CD4-positive, alpha-beta T cell treated with Interleukin-10 for 1 hour (primary cell): ENCODE measurements at regions not wholly inside any gene's neighbourhood (a gene's known extent, or its start where the extent isn't known, plus 50 kb on each side); places are given as distances from the start of the nearest gene placed in this dataset.

Experiments
- DNase-seq: peaks from one replicate; pipeline ENCODE4 v3.0.0-alpha.2; 2020

GRCh38 chr3:94522488-94522887 lies 459.6 kb downstream of the NSUN3 start:
- DNase-seq, result no peak

DNA sequence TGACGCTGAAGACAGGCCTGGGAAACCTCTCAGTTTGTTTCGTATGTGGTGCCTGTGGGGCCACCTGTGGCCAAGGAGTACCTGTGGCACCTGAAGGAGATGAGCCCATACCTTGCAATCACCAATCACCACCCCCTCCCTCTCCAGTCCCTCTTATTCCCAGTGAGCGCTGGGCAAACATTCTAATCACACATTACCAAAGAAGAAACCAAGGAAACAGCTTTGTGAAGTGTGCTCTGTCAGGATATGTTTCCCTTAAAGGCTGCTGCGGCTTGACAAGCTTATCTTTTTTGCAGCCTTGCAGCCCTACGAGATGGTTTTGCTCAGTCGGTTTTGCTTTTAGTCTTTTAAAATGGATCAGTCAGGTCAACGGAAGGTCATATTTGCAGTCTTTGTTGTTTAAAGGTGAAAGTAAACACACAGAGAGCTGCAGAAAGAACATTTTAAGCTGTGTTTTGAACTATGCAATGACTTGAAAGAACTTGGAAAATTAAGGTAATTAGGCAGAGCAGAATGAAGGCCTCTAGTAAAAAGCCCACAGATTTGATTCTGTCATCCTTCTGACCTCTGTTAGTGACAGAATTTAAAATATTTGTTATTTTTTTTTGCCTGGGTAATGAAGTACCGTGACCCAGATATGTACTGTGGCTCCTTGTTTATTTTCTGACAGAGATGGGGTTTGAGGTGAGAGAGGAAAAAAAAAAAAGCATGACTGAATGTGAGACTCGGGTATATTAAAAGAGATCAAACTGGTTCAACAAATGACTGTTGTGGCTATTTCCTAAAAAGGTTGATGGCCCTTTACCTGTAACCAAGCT lies 461.4 kb downstream of the NSUN3 start:
- no peak for DNase-seq

DNA sequence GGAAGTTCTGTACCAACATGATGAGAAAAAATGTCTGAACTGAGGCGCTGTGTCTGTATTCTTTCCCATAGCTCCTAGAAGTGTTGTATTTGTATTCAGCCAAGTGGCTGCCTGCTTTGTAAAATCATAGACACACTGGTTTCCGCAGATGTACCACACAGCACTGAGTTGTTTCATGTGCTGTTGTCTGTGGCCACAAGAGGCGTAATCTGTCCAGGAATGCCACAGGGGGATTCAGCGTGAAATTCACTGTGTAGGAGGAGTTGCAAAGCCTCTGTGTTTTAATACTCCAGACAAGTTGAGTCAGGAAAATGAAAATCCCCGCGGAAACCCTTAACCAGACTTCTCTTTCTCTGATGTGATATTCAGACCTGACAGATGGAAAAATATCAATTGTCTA lies 462.2 kb downstream of the NSUN3 start:
- no peak for DNase-seq

GRCh38 chr3:94529816-94530215 lies 467.0 kb downstream of the NSUN3 start:
- DNase-seq, result no peak

DNA sequence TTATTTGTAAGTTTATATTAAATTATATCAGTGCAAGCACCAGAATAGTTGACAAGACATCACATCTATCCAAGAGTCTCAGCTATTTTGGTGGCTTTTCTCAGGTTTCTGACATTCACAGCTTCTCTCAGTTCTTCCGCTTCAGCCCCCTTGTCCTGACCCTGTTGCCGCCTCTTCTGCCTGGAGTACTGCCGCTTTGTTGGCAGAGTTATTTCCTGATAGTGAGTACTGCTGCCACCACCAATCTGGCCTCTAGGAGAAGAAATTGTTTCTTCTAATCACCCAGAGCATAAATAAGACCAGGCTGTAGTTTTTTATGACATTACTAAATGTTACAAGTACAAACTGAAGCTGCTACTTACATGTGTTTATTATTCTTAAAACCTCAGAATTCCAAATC lies 470.1 kb downstream of the NSUN3 start:
- no peak for DNase-seq

DNA sequence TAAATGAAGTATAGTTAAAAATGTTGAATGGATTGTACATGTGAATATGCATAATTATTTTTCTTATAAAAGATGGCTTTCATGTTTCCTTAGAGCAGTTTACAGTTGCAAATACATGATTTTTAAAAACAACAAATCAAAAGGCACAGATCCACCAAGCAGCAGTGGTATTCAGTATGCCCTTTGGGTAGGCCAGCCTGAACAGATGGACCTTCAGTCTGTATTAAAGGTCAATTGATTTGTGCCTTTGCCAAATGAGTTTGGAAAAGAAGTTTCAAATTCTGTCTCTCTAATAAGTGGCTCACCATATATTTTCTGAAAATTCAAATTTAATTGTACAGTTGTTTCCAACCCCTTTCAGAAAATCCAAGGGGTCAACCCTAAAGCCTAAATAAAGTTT lies 477.1 kb downstream of the NSUN3 start:
- no peak for DNase-seq

- DNase-seq, result no peak
Measured at GRCh38 chr3:94543161-94543560, 480.3 kb downstream of the NSUN3 start.

DNA sequence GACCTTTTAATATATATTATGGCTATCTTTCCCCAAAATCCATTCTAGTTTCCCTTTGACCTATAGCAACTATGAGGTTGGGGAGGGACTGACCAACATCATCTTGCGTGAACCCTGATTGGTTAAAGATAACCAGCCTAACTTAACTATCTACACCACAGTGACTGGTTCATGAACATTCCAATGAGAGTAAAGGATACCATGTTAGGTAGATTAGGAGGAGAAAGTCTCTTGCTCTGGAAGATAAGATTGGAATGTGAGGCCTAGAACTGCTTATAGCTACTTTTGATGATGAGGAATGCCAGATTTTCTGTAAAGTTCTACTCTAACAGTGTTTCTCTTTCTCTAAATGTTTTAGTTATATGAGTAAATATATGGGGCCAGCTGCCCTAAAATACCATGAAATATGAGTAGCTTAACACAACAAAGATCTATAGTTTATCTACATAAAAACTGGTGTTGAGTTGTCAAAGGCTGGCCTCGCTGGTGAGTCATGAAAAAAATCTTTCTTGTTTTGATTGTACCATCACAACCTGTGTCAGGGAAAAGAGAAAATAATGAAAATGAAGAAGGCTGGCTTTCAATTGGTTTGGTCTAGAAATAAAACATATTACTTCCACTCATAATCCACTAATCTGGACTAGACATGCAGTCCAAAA lies 481.4 kb downstream of the NSUN3 start:
- DNase-seq, result no peak

DNA sequence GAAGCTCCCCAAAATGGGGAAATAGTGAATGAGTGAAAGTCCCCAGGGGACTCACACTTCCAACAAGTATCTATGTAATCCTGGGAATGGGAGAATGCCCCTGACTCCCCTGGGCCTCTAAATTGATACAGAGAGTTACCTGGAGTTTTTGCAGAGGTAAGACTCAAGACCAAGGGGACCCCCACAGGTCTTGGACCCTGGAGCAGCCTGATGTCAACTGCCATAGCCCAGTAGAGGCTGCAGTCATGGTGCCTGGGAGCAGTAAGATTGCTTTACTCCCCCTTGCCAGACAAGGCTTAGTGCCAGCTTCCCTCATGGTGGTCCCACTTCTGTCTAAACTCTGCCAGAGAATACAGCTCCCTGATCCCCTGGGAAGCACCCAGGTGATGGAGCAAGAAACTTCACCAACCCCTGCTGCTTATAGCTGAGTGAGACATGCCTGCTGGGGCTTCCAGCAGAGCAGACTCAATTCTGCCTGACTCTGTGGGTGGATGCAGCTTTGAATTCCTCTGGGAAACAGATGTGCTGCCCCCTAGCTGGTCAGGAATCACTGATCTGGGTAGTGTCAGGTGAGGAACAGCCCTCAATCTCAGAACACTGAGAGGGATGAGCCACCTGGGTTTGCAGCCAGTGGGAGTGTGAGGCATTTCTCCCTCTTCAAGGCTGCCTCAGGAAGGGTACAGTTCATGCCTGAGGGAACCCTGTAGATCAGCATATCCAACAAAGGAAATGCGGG lies 485.9 kb downstream of the NSUN3 start:
- no peak for DNase-seq

DNA sequence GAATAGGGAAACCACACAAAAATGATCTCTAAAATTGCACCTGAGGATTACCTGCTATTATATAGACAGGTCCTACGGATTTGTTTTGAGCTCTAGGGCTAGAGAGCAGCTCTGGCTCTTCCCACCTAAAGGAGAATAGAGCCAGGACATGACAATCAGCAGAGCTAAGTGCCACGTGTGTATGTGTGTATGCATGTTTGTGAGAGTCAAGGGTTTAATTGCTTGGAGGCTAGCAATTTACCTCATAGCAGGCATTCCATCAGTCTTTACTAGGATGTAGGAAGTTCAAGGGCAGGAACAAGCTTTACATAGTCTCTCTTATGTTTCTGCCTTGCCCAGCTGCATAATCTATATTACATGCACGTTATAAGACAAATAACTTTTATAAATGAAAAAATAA lies 498.2 kb downstream of the NSUN3 start:
- no peak for DNase-seq

DNA sequence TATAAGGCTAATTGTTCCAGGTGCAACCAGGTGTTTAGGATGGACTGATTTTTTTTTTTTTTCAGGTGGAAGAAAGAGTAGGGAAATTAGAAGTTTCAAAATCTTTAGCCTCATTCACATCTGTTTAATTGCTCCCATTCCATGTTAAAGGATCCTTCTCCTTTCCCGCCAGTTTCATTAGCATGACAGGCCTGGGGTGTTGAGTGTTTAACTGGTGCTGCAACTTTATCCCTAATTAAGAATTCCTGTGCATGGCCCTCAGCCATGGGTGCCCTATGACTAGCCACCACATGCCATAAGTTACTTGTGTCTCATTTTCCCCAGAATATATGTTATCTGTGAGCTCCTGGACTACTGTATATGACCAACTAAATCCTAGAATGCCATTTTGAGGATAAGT lies 501.4 kb downstream of the NSUN3 start:
- no peak for DNase-seq

DNA sequence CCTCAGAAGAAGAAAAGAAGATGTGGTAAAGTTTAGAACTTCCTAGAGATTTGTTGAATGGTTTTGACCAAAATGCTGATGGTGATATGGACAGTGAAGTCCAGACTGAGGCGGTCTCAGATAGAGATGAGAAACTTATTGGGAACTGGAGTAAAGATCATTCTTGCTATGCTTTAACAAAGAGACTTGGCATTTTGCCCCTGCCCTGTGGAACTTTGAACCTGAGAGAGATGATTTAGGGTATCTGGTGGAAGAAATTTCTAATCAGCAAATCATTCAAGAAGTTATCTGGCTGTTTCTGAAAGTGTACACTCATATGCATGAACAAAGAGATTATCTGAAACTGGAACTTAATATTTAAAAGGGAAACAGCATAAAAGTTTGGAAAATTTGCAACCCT lies 505.2 kb downstream of the NSUN3 start:
- no peak for DNase-seq

DNA sequence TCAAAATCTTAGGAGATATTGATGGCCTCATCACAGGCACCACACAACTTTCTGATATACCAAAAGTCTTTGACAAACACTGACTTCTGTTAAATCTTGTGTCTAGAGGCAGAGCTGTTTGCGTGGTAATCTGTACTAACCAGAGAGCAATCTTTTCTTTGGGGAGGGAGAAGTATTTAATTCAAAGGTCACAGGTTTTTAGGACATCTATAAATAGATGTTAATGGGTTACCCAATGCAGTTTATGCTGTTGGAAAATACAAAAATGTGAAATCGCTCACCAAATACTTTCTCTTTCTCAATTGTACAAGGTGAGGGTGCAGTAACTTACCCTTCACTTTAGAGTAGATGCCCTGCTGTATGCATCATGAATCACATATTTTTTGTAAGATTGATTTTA lies 510.5 kb downstream of the NSUN3 start:
- DNase-seq, result no peak

- DNase-seq, result no peak
Measured at GRCh38 chr3:94587291-94587690, 524.4 kb downstream of the NSUN3 start.

DNA sequence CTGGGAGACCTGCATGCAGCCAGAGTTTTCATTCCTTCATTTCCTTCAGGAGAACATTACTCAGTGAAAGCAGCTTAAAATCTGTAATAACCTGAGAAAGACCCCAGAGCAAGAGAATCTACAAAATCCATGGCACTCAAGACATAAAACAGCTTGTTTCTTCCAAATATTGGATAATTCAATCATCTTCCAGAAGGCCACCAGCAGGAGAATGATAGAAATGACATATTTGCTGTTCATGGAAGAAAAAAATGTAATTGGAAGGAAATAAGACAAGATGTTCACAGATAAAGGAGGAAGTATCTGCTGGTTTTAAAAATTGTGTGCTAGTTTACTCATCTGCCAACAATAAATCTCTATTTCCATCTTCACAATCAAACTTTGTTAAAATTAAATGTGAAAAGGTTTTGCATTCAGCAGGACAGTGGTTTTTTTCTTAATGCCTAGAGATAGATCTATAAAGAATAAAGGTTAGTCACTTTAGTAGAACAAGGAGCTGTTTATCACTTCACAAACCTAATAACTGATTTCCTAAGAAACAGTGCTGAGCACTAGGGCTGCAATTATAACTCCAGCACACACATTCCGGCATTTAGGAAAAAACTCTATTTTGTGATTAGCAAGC lies 530.8 kb downstream of the NSUN3 start:
- DNase-seq, result no peak

DNA sequence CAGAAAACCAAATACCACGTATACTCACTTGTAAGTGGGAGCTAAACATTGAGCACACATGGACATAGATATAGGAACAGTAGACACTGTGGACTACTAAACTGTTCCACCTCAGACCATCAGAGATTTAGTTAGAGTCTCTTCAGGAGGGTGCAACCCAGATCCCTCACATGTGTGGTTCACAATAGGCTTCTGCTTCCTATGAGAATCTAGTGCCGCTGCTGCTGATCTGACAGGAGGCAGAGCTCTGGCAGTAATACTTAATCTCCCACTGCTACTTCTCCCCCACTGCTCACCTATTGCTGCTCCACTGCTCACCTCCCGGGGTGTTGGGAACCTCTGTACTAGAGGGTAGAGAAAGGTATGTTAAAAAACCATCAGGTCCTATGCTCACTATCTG lies 533.3 kb downstream of the NSUN3 start:
- DNase-seq, result no peak

GRCh38 chr3:94596887-94597566 lies 534.2 kb downstream of the NSUN3 start:
- no peak for DNase-seq

DNA sequence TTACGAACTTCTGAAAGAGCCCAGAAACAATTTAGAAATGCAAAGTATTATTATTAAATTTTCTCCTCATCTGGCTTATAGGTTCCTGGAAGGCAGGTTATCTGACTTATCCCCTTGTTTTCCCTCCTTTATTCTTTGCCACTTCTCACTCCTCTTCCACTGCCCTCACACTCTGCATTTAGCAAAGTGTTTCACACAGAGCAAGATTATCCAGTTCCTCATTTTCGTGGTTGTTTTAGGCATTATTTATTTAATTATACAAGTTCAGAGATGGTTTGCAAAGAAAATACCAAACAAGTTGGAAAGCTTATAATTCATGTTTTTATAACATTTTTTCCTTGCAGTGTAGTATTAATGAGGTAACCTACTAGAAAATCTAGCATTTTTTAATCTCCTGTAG lies 544.9 kb downstream of the NSUN3 start:
- DNase-seq, result no peak

- DNase-seq, result no peak
Measured at GRCh38 chr3:94609908-94610307, 547.0 kb downstream of the NSUN3 start.

DNA sequence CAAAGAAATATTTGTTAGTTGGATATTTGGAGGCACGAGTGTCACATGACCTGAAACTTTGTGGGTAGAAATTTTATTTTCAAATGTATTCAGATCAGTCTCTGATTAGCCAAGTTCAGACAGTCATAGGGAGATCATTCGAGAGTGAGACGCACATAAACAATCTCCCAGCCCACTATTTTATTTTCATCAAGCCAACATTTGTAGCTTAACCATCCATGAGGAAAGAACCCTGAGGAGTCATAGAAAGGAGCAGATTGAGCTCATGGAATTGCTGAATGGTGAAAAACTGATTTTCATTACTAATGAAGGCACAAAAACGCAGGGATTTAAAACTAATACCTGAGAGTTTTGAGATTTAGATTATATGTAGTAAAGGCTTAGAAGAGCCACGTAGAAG lies 548.7 kb downstream of the NSUN3 start:
- no peak for DNase-seq

DNA sequence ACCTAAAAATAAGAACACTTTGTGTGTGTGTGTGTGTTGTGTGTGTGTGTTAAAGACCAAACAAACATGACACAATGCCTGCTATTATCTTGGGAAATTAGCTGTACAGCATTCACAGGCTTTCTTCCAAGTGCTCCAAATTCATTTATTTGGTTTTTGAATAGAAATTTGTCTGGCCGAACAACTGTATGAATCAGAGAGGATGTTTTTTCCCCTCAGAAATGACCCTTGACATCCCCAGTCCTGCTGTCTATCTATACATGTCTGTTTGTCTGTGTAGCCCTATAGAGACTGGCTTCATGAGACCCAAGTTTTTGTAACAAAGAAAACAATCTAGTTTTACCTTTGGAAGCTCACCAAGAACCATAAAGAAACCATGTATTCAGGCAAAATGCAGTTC lies 549.8 kb downstream of the NSUN3 start:
- no peak for DNase-seq

DNA sequence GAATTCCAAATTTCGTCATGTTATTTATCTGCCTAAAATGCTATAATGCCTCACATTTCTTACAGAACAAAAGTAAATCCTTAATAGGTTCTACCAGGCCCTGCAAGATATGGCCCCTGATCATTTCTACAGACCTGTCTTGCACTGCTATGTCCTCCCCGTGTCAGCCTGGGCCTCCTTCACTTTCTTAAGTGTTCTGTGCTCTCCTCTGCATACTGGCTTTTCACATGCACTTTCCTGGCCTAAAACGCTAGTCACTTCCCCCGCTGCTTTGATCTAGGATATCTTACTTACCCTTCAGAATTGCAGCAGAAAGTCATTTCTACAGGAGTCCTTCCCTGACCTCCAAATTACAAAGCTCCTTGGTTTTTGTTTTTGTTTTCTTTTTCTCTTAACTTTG lies 551.3 kb downstream of the NSUN3 start:
- DNase-seq, result no peak
